HEK293 (cell line): ENCODE measurements at regions not wholly inside any gene's neighbourhood (a gene's known extent, or its start where the extent isn't known, plus 50 kb on each side); places are given as distances from the start of the nearest gene placed in this dataset.

ENCODE experiments used
- CTCF ChIA-PET: fragments of 350-600 bp; formaldehyde crosslinking; extraction: SDS; loops from one replicate; lab custom pipeline; 2021; ENCODE audit warnings: antibody characterized with exemption; lab: Yijun Ruan, JAX
- POLR2A ChIA-PET: fragments of 300-600 bp; formaldehyde crosslinking; extraction: SDS; loops from one replicate; lab custom pipeline; 2020; ENCODE audit warnings: antibody characterized with exemption, inconsistent platforms; lab: Yijun Ruan, JAX
- H3K27ac ChIP-seq: fragments of 200-500 bp; sonication (Bioruptor generic); 2 replicates; pipeline ENCODE4 v1.5.1; 2014; ENCODE audit warnings: low read depth, low read length, control low read depth, inconsistent platforms; ENCODE audit errors: extremely low read depth
- H3K36me3 ChIP-seq, 2 experiments: fragments of 200-500 bp in 1 of 2; sonication (Bioruptor generic) in 1 of 2; 1 replicate in 1 of 2; 2 replicates in 1 of 2; pipeline ENCODE4 v1.5.1; 2014 to 2017; ENCODE audit warnings: inconsistent platforms in 2 of 2, low read length in 2 of 2; ENCODE audit not compliant: control insufficient read depth in 2 of 2, insufficient read depth in 1 of 2
- H3K4me1 ChIP-seq: fragments of 200-500 bp; sonication (Bioruptor generic); 2 replicates; pipeline ENCODE4 v1.5.1; 2014; ENCODE audit warnings: mild to moderate bottlenecking, low read length, inconsistent platforms; ENCODE audit not compliant: control insufficient read depth, insufficient read depth
- H3K4me3 ChIP-seq: 2 replicates; pipeline ENCODE4 v1.5.1; 2011; ENCODE audit warnings: low read depth, mild to moderate bottlenecking, control low read depth, low read length, moderate library complexity
- H3K9me3 ChIP-seq: fragments of 200-500 bp; sonication (Bioruptor generic); 2 replicates; pipeline ENCODE4 v1.5.1; 2014; ENCODE audit warnings: low read depth, low read length, inconsistent platforms; ENCODE audit not compliant: control insufficient read depth, insufficient read depth
- HOXD13 ChIP-seq: sonication (generic); formaldehyde crosslinking; IDR thresholded peaks from 2 replicates; pipeline ENCODE4 v1.8.0; 2022; ENCODE audit warnings: missing genetic modification reagents, borderline replicate concordance
- KLF8 ChIP-seq: fragments of 450-650 bp; formaldehyde crosslinking; IDR thresholded peaks from 2 replicates; pipeline ENCODE4 v1.5.1; 2016; ENCODE audit warnings: missing biosample characterization, missing genetic modification characterization
- ZBTB17 ChIP-seq: fragments of 450-650 bp; formaldehyde crosslinking; IDR thresholded peaks from 2 replicates; pipeline ENCODE4 v1.5.1; 2016; ENCODE audit warnings: missing biosample characterization, missing genetic modification characterization
- ZBTB20 ChIP-seq: fragments of 450-650 bp; formaldehyde crosslinking; IDR thresholded peaks from 2 replicates; pipeline ENCODE4 v1.5.1; 2016; ENCODE audit warnings: missing biosample characterization, missing genetic modification characterization
- ZFP3 ChIP-seq: fragments of 450-650 bp; formaldehyde crosslinking; IDR thresholded peaks from 2 replicates; pipeline ENCODE4 v1.5.1; 2016; ENCODE audit warnings: low read depth, missing biosample characterization, missing genetic modification characterization
- ZNF266 ChIP-seq: fragments of 450-650 bp; formaldehyde crosslinking; IDR thresholded peaks from 2 replicates; pipeline ENCODE4 v1.5.1; 2016; ENCODE audit warnings: missing biosample characterization, missing genetic modification characterization, low read depth
- ZNF335 ChIP-seq: fragments of 450-650 bp; formaldehyde crosslinking; conservative IDR thresholded peaks from 2 replicates; pipeline ENCODE4 v1.5.1; 2016; ENCODE audit warnings: missing biosample characterization, missing genetic modification characterization
- ZNF354C ChIP-seq: fragments of 450-650 bp; formaldehyde crosslinking; IDR thresholded peaks from 2 replicates; pipeline ENCODE4 v1.5.1; 2016; ENCODE audit warnings: missing biosample characterization, missing genetic modification characterization, low read depth, borderline replicate concordance
- ZNF423 ChIP-seq: fragments of 450-650 bp; formaldehyde crosslinking; IDR thresholded peaks from 2 replicates; pipeline ENCODE4 v1.5.1; 2016; ENCODE audit warnings: missing biosample characterization, missing genetic modification characterization
- ZNF433 ChIP-seq: fragments of 450-650 bp; formaldehyde crosslinking; IDR thresholded peaks from 2 replicates; pipeline ENCODE4 v1.5.1; 2016; ENCODE audit warnings: missing biosample characterization, missing genetic modification characterization, low read depth
- ZNF558 ChIP-seq: fragments of 450-650 bp; formaldehyde crosslinking; IDR thresholded peaks from 2 replicates; pipeline ENCODE4 v1.5.1; 2016; ENCODE audit warnings: missing biosample characterization, missing genetic modification characterization
- ZNF610 ChIP-seq: fragments of 450-650 bp; formaldehyde crosslinking; IDR thresholded peaks from 2 replicates; pipeline ENCODE4 v1.5.1; 2016; ENCODE audit warnings: missing biosample characterization, missing genetic modification characterization, borderline replicate concordance
- ZNF792 ChIP-seq: fragments of 450-650 bp; formaldehyde crosslinking; IDR thresholded peaks from 2 replicates; pipeline ENCODE4 v1.5.1; 2016; ENCODE audit warnings: missing biosample characterization, missing genetic modification characterization
- ZSCAN16 ChIP-seq: fragments of 450-650 bp; formaldehyde crosslinking; IDR thresholded peaks from 2 replicates; pipeline ENCODE4 v1.5.1; 2016; ENCODE audit warnings: missing biosample characterization, missing genetic modification characterization
- TF ChIP-seq, protein P1 (sequence below): fragments of 450-650 bp; formaldehyde crosslinking; IDR thresholded peaks from 2 replicates; pipeline ENCODE4 v1.5.1; 2016; ENCODE audit warnings: missing biosample characterization, missing genetic modification characterization
- TF ChIP-seq, protein P2 (sequence below): fragments of 450-650 bp; formaldehyde crosslinking; IDR thresholded peaks from 2 replicates; pipeline ENCODE4 v1.5.1; 2016; ENCODE audit warnings: missing biosample characterization, missing genetic modification characterization
- TF ChIP-seq, protein P3 (sequence below): fragments of 450-650 bp; formaldehyde crosslinking; IDR thresholded peaks from 2 replicates; pipeline ENCODE4 v1.5.1; 2016; ENCODE audit warnings: missing biosample characterization, missing genetic modification characterization
- TF ChIP-seq, protein P4 (sequence below): fragments of 450-650 bp; formaldehyde crosslinking; IDR thresholded peaks from 2 replicates; pipeline ENCODE4 v1.5.1; 2016; ENCODE audit warnings: missing biosample characterization, missing genetic modification characterization
- TF ChIP-seq, protein P5 (sequence below): fragments of 450-650 bp; formaldehyde crosslinking; IDR thresholded peaks from 2 replicates; pipeline ENCODE4 v1.5.1; 2017; ENCODE audit warnings: missing biosample characterization, missing genetic modification characterization

DNA sequence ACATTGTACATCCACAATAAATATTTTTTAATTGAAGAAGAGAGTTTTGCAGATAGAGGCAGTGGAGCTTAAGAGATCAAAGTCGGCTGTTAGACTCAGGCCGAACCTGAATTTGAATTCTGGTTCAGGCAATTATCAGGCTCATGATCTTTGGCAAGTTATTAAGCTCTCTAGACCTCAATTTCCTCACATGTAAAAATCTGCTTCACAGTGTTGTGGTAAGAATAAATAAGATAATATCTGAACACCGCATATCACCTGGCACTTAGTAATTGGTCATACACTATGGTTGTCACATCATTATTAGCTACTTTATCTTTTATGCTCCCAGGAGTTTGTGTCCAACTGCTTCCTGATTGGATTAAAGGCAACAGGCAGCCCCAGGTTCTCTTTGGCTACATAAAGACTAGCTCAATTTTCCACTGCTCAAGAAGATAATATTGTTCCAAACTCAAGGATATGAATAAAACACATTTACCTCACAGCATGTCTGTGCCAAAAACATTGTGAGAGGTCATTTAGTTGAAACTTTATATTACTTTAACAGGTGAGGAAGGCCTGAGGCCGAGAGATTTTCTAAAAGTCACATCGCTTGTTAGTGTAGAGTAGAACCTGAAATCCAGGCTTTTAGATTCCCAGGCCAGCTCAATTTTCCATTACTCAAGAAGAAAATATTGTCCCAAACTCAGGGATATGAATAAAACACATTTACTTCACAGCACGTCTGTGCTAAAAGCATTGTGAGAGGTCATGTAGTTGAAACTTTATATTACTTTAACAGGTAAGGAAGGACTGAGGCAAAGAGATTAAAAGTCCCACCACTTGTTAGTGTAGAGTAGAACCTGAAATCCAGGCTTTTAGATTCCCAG, 289.2 kb upstream of the PTGER4 start:
- H3K4me1 ChIP-seq = no peaks in the 10 kb centered on the region
- no peak overlapping the region for H3K4me3 ChIP-seq
- H3K36me3 ChIP-seq = no peaks in the 10 kb centered on the region
- CTCF ChIA-PET = interaction anchor here (0.7 kb wide), 2 partner anchors 178 to 272 kb away, joined by 3 read pairs; no protein-coding TSS in a partner anchor
- TF ChIP-seq, protein P1, sequence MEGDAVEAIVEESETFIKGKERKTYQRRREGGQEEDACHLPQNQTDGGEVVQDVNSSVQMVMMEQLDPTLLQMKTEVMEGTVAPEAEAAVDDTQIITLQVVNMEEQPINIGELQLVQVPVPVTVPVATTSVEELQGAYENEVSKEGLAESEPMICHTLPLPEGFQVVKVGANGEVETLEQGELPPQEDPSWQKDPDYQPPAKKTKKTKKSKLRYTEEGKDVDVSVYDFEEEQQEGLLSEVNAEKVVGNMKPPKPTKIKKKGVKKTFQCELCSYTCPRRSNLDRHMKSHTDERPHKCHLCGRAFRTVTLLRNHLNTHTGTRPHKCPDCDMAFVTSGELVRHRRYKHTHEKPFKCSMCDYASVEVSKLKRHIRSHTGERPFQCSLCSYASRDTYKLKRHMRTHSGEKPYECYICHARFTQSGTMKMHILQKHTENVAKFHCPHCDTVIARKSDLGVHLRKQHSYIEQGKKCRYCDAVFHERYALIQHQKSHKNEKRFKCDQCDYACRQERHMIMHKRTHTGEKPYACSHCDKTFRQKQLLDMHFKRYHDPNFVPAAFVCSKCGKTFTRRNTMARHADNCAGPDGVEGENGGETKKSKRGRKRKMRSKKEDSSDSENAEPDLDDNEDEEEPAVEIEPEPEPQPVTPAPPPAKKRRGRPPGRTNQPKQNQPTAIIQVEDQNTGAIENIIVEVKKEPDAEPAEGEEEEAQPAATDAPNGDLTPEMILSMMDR (tag by site-specific recombination) = no peak
- TF ChIP-seq ZNF266 (tag by site-specific recombination) = no peak
- no peak for TF ChIP-seq ZNF792 (tag by site-specific recombination)
- TF ChIP-seq ZNF558 (tag by site-specific recombination) = no peak
- no peak for TF ChIP-seq KLF8
- TF ChIP-seq, protein P2, sequence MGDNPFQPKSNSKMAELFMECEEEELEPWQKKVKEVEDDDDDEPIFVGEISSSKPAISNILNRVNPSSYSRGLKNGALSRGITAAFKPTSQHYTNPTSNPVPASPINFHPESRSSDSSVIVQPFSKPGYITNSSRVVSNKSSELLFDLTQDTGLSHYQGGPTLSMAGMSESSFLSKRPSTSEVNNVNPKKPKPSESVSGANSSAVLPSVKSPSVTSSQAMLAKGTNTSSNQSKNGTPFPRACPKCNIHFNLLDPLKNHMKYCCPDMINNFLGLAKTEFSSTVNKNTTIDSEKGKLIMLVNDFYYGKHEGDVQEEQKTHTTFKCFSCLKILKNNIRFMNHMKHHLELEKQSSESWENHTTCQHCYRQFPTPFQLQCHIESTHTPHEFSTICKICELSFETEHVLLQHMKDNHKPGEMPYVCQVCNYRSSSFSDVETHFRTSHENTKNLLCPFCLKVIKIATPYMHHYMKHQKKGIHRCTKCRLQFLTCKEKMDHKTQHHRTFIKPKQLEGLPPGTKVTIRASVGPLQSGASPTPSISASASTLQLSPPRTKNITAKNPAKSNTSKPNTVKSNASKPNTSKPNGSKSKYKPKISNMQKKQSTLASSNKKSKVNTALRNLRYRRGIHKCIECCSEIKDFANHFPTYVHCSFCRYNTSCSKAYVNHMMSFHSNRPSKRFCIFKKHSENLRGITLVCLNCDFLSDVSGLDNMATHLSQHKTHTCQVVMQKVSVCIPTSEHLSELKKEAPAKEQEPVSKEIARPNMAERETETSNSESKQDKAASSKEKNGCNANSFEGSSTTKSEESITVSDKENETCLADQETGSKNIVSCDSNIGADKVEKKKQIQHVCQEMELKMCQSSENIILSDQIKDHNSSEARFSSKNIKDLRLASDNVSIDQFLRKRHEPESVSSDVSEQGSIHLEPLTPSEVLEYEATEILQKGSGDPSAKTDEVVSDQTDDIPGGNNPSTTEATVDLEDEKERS (tag by site-specific recombination) = no peak
- no peak for TF ChIP-seq ZNF354C (tag by site-specific recombination)
- TF ChIP-seq, all 188 proteins: peak for 0
- POLR2A ChIA-PET = no interaction called here
- no peaks in the 10 kb centered on the region for H3K9me3 ChIP-seq
- H3K27ac ChIP-seq = no peak overlapping the region

DNA sequence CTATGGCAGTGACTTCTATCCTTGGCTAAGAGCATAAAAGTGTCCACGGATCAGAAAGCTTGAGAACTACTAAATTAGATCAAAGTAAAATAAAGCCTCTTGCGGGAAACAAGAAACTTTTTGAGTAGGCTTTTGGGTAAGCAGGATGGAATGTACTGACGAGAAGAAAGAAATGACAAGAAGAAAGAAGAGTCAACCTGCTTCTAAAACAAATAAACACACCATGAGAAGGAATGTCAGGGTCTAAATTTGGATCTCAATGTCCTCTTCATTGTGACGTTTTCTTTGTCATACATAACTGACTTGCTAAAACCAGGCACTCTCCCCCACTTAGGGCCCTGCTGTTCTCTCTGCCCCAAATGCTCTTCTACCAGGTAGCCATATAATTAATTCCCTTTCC, 290.1 kb upstream of the PTGER4 start:
- ChIA-PET POLR2A (no interaction called here), CTCF (no interaction called here)
- no peak for TF ChIP-seq ZNF433 (tag by site-specific recombination)
- TF ChIP-seq, protein P3, sequence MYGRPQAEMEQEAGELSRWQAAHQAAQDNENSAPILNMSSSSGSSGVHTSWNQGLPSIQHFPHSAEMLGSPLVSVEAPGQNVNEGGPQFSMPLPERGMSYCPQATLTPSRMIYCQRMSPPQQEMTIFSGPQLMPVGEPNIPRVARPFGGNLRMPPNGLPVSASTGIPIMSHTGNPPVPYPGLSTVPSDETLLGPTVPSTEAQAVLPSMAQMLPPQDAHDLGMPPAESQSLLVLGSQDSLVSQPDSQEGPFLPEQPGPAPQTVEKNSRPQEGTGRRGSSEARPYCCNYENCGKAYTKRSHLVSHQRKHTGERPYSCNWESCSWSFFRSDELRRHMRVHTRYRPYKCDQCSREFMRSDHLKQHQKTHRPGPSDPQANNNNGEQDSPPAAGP (tag by site-specific recombination) = no peak
- no peak for TF ChIP-seq ZFP3 (tag by site-specific recombination)
- no peak for TF ChIP-seq ZNF610 (tag by site-specific recombination)
- TF ChIP-seq ZBTB17 (tag by site-specific recombination) = no peak
- TF ChIP-seq, protein P4, sequence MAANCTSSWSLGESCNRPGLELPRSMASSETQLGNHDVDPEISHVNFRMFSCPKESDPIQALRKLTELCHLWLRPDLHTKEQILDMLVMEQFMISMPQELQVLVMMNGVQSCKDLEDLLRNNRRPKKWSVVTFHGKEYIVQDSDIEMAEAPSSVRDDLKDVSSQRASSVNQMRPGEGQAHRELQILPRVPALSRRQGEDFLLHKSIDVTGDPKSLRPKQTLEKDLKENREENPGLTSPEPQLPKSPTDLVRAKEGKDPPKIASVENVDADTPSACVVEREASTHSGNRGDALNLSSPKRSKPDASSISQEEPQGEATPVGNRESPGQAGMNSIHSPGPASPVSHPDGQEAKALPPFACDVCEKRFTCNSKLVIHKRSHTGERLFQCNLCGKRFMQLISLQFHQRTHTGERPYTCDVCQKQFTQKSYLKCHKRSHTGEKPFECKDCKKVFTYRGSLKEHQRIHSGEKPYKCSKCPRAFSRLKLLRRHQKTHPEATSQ = no peak
- TF ChIP-seq ZNF335 (tag by site-specific recombination) = no peak
- TF ChIP-seq ZBTB20 (tag by site-specific recombination) = no peak
- TF ChIP-seq, protein P5, sequence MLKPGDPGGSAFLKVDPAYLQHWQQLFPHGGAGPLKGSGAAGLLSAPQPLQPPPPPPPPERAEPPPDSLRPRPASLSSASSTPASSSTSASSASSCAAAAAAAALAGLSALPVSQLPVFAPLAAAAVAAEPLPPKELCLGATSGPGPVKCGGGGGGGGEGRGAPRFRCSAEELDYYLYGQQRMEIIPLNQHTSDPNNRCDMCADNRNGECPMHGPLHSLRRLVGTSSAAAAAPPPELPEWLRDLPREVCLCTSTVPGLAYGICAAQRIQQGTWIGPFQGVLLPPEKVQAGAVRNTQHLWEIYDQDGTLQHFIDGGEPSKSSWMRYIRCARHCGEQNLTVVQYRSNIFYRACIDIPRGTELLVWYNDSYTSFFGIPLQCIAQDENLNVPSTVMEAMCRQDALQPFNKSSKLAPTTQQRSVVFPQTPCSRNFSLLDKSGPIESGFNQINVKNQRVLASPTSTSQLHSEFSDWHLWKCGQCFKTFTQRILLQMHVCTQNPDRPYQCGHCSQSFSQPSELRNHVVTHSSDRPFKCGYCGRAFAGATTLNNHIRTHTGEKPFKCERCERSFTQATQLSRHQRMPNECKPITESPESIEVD (tag by site-specific recombination) = no peak
- TF ChIP-seq ZSCAN16 (tag by site-specific recombination) = no peak
- TF ChIP-seq, protein P2 (tag by site-specific recombination) = no peak
- no peak for TF ChIP-seq HOXD13 (CRISPR knock-in tag)
- TF ChIP-seq ZNF423 (tag by site-specific recombination) = no peak
- Histone ChIP-seq H3K36me3 (no peaks in the 10 kb centered on the region), H3K27ac (no peak overlapping the region), H3K4me3 (no peak overlapping the region), H3K9me3 (no peaks in the 10 kb centered on the region), H3K4me1 (no peaks in the 10 kb centered on the region)
